Transverse colon (tissue), 4 donors: ENCODE measurements at regions not wholly inside any gene's neighbourhood (a gene's known extent, or its start where the extent isn't known, plus 50 kb on each side); places are given as distances from the start of the nearest gene placed in this dataset.

Experiments used
- DNase-seq: peaks from one replicate; pipeline ENCODE4 v3.0.0-alpha.2; 2019
- H3K27ac ChIP-seq, 4 donors: fragments of 200-600 bp; sonication (generic); 2 replicates each; pipeline ENCODE4 v1.5.1; 2016 to 2018; ENCODE audit warnings: inconsistent platforms in 4 of 4
- H3K27me3 ChIP-seq: fragments of 200-600 bp; sonication (generic); 2 replicates; pipeline ENCODE4 v1.5.1; 2017; ENCODE audit warnings: inconsistent platforms
- H3K36me3 ChIP-seq, 4 donors: fragments of 200-600 bp; sonication (generic); 2 replicates each; pipeline ENCODE4 v1.5.1; 2017 to 2019; ENCODE audit warnings: inconsistent platforms in 4 of 4
- H3K4me1 ChIP-seq, 4 donors: fragments of 200-600 bp; sonication (generic); 2 replicates each; pipeline ENCODE4 v1.5.1; 2017 to 2020; ENCODE audit warnings: inconsistent platforms in 4 of 4
- H3K4me3 ChIP-seq, 4 donors: fragments of 200-600 bp; sonication (generic); 1 replicate in 1 of 4; 2 replicates in 3 of 4; pipeline versions ENCODE4 v1.5.1 to v1.6.1; 2017 to 2019; ENCODE audit warnings: inconsistent platforms in 4 of 4
- H3K9me3 ChIP-seq, 2 donors: fragments of 200-600 bp; sonication (generic); 2 replicates each; pipeline ENCODE4 v1.5.1; 2017 to 2019; ENCODE audit warnings: inconsistent platforms in 2 of 2
- CTCF ChIP-seq, 5 experiments: fragments of 200-600 bp in 3 of 5; fragments of 450-650 bp in 2 of 5; sonication (generic) in 3 of 5; IDR thresholded peaks; 1 replicate in 2 of 5; 2 replicates in 3 of 5; pipeline ENCODE4 v1.5.1; 2016 to 2017; ENCODE audit warnings: antibody characterized with exemption in 5 of 5, inconsistent platforms in 3 of 5, mild to moderate bottlenecking in 2 of 5, moderate library complexity in 1 of 5
- EP300 ChIP-seq: sonication (generic); formaldehyde crosslinking; IDR thresholded peaks from one replicate; pipeline ENCODE4 v1.6.1; 2017; ENCODE audit warnings: antibody characterized with exemption, low read depth
- POLR2A ChIP-seq: fragments of 450-650 bp; IDR thresholded peaks from one replicate; pipeline ENCODE4 v1.6.1; 2016; ENCODE audit warnings: antibody characterized with exemption, mild to moderate bottlenecking, moderate library complexity
- POLR2AphosphoS5 ChIP-seq, 3 donors: sonication (generic); formaldehyde crosslinking; IDR thresholded peaks; one replicate each; pipeline ENCODE4 v1.6.1; 2016; ENCODE audit warnings: antibody characterized with exemption in 3 of 3
- WGBS, 2 donors: methylation state at CpG; one replicate each; pipeline ENCODE4 v1.1.5; 2018; ENCODE audit warnings: low coverage in 1 of 2; 5-methylcytosine and 5-hydroxymethylcytosine counted together
- in situ Hi-C, 4 donors: fragments of 200-750 bp; cut with MboI; loops; one replicate each; pipeline versions ENCODE4 v1.15.0 to v1.15.1; 2017; ENCODE audit warnings: low sequenced_read_pairs in 3 of 4, low pct_ligation_motif_present in 1 of 4, low pct_unique_long_range_greater_than_20kb in 1 of 4
- intact Hi-C: fragments of 100-400 bp; cut with DNase I; formaldehyde crosslinking; loops from one replicate; pipeline ENCODE4 v1.15.1; 2023; ENCODE audit warnings: low total_unique reads

GRCh38 chr9:107425101-107426025 is 64.2 kb downstream of the KLF4 start:
- Histone ChIP-seq H3K4me1 (peaks cover 0 to 14% (median 4%) of the 10 kb centered on the region in 4 donors), H3K4me3 (peak overlapping the region in 2 of 4 donors; percentile 17 to 39), H3K27me3 (no peaks in the 10 kb centered on the region), H3K27ac (peak overlapping the region in 3 of 4 donors; percentile 27 to 58 (median 44)), H3K36me3 (no peaks in the 10 kb centered on the region), H3K9me3 (no peaks in the 10 kb centered on the region)
- whole genome bisulfite sequencing, 2 donors = 37 to 85% methylated on average over 4 to 42 of the region's 47 CpGs
- intact Hi-C loops (loop anchor here (5.0 kb wide), 1 partner anchor 1142 kb away; no protein-coding TSS in a partner anchor), in situ Hi-C loops (no loop called here)
- TF ChIP-seq CTCF (IDR thresholded peaks at IDR 0.05) (peak; percentile 89 to 99 (median 98)), POLR2A (no peak), POLR2AphosphoS5 (IDR thresholded peaks at IDR 0.05) (peak; percentile 11 to 46 (median 29))
- peak; percentile 68 for DNase-seq

GRCh38 chr9:107423540-107423939 is 66.0 kb downstream of the KLF4 start:
- TF ChIP-seq POLR2A (no peak), EP300 (no peak)
- no peaks in the 10 kb centered on the region for H3K9me3 ChIP-seq
- H3K4me1 ChIP-seq = peaks cover 0 to 14% (median 4%) of the 10 kb centered on the region in 4 donors
- H3K27me3 ChIP-seq = no peaks in the 10 kb centered on the region
- WGBS, 2 donors = 79 to 89% methylated on average over 5 to 6 of the region's 6 CpGs
- intact Hi-C loops = no loop called here
- in situ Hi-C loops = loop anchor here in 1 of 4 donors (25.0 kb wide), 1 partner anchor 1339 kb away; no protein-coding TSS in a partner anchor
- H3K4me3 ChIP-seq = no peak overlapping the region
- H3K27ac ChIP-seq = no peak overlapping the region
- no peak for DNase-seq
- H3K36me3 ChIP-seq = no peaks in the 10 kb centered on the region

- in situ Hi-C loops = loop anchor here in 1 of 4 donors (25.0 kb wide), 1 partner anchor 1340 kb away; no protein-coding TSS in a partner anchor
- no peaks in the 10 kb centered on the region for H3K36me3 ChIP-seq
- no peak overlapping the region for H3K27ac ChIP-seq
- peaks cover 0 to 14% (median 4%) of the 10 kb centered on the region in 4 donors for H3K4me1 ChIP-seq
- peak; percentile 80 for DNase-seq
- H3K9me3 ChIP-seq = no peaks in the 10 kb centered on the region
- intact Hi-C loops = no loop called here
- TF ChIP-seq EP300 (no peak), CTCF (IDR thresholded peaks at IDR 0.05) (peak; percentile 57 to 73 (median 59))
- no peaks in the 10 kb centered on the region for H3K27me3 ChIP-seq
- H3K4me3 ChIP-seq = no peak overlapping the region
- 28 to 86% methylated on average over 2 to 9 of the region's 9 CpGs for WGBS, 2 donors
These were observed 67.1 kb downstream of the KLF4 start for GRCh38 chr9:107422189-107423185.

GRCh38 chr9:107410420-107410819 is 79.1 kb downstream of the KLF4 start:
- in situ Hi-C loops = loop anchor here in 2 of 4 donors (10.0 to 25.0 kb wide), 2 partner anchors 1344 to 1352 kb away; no protein-coding TSS in a partner anchor
- intact Hi-C loops = no loop called here
- Histone ChIP-seq H3K4me1 (no peaks in the 10 kb centered on the region), H3K27ac (no peak overlapping the region), H3K9me3 (no peaks in the 10 kb centered on the region), H3K4me3 (no peak overlapping the region), H3K27me3 (no peaks in the 10 kb centered on the region), H3K36me3 (no peaks in the 10 kb centered on the region)
- no peak for DNase-seq
- WGBS, 2 donors = 86 to 97% methylated on average over 3 of the region's 3 CpGs
- no peak for TF ChIP-seq EP300
- TF ChIP-seq POLR2A = no peak
- TF ChIP-seq CTCF (IDR thresholded peaks at IDR 0.05) = no peak
- TF ChIP-seq POLR2AphosphoS5 (IDR thresholded peaks at IDR 0.05) = no peak
